Stimulated activated CD4-positive, alpha-beta T cell treated with anti-CD3 and anti-CD28 coated beads, Interleukin-2, amount 100 ng/mL, for 24 hours (primary cell): ENCODE measurements at regions not wholly inside any gene's neighbourhood (a gene's known extent, or its start where the extent isn't known, plus 50 kb on each side); places are given as distances from the start of the nearest gene placed in this dataset.
"Not testable (repeated sequence)": the region's sequence is repeated elsewhere in the genome, so short reads cannot be mapped to it uniquely, and the experiment has no call there.

ENCODE experiments used
- DNase-seq, 2 donors: peaks; one replicate each; pipeline ENCODE4 v3.0.0-alpha.2; 2020

DNA sequence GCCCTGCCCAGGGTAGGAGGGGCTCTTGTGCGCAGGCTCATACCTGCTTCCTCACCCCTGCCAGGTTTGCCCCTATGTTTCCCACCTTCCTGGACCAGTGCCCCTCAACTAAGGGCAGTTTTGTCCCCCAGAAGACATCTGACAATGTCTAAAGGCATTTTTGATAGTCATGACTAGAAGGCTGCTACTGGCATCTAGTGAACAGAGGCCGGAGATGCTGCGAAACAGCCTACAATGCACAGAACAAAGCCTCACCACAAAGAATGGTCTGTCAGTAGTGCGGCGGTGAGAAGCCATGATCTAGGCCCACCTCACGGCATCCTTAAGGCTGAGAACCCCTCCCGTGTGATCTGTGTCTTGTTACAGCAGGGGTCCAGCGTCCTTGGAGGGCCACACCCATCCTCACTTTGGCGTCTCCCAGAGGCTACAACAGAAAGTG, 96.0 kb downstream of the TMEM17 start:
- DNase-seq, result no peak

DNA sequence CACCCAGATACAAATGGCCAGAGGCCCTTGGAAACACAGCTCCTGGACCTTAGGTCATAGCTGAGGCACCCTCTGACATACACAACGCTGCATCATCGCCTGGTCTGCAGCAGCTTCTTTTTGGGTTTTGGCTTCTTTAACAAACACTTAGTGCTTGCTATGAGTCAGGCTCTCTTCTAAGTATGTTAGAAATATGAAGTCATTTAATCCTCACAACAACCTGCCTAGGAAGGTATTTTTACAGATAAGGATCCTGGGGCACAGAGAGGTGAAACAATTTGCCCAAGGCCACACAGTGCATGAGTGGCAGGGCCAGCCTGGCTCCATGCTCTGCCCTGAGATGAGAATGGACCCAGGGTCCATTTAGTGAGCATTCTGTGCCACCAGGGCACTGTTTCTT, 96.6 kb downstream of the TMEM17 start:
- DNase-seq, result no peak

DNA sequence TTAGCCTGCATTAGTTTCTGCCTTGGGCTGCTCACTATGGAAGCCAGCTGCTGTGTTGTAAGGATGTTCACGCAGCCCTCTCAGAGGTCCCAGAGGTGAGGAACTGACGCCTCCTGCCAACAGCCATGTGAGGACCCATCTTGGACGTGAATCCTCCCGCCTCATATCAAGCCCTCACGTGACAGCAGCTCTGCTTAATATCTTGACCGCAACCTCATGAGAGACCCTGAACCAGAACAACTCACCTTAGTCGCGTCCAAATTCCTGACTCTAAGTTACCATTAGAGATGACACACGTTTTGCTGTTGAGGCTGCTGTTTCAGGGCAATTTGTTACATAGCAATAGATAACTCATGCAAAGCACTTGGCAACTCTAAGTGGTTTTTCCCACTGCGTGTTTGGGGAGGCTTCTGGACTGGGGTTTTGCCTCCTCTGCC, 97.7 kb downstream of the TMEM17 start:
- DNase-seq, result no peak

DNA sequence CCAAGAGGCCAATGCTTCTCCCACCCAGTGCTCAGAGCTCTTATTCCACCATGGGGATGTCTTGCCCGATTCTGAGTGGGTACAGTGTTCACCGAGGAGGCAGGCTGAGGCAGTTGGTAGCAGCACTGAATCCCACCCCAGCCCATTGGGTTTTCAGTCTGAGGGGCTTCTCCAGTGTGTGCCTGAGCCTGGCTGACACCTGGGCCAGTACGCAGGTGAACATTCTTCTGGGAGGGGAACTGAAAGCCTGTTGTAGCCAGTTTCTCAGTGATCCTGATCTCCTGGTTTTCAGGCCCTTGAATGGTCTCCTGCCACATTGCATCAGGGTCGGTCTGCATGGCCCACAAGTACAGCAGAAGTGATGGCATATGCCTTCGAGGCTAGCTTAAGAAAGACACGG, 98.2 kb downstream of the TMEM17 start:
- DNase-seq, result no peak

DNA sequence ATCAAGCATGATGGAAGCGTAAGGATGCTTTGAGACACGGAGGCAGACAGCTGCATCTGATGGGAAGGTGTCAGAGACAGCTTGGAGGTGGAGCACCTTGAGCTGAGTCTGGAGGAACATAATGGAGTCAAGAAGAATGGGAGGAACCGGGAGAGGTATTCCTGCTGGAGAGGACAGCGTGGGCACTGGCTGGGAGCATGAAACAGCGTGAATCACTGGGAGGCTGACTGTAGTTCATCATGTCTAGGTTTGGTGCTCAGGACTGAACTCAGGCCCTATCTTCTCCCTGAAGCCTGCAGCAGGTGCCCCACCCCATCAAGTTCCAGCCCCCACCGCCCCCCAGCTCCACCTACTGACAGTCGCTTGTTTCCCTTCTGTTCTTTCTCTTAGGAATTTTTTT, 98.6 kb downstream of the TMEM17 start:
- no peak for DNase-seq

DNA sequence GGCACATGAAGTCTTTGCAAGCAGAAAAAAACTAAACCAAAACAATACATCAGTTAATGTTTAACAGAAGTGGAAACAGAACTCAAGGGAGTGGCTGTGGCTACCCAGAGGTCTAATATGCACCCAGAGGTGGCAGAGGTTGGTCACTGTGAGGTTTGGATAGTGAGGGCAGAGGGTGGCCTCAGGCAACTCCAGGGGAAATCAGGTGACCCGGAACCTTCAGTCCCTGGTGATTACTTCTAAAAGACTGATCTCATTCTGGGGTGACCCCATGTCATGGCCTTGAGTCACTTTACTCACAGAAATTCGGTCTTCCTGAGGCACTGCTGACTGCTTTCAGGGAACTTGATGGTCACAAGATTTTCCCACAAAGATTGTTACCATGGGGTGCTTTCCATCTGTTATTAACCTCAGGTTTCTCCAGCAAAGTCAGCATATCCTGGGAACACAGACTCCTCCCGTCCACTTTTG, 99.4 kb downstream of the TMEM17 start:
- no peak for DNase-seq

DNA sequence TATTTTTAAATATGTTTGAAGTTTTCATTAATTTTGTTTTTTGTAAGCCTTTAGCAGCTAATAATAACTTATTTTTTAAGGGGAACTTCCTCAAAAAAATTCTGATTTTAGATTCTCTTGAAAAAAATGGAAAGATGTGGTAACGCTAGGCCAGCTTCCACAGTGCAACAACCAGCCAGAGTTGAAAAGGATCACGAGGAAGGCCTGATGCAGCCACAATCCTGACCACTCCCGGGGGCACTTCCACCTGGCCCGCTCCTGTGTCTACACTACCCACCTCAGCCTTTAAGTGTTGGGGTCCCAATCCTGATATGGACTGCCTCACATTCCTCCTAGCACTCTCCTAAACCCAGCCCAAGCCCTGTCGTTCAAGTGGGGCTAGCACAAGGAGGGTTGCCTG, 101.1 kb downstream of the TMEM17 start:
- no peak for DNase-seq

DNA sequence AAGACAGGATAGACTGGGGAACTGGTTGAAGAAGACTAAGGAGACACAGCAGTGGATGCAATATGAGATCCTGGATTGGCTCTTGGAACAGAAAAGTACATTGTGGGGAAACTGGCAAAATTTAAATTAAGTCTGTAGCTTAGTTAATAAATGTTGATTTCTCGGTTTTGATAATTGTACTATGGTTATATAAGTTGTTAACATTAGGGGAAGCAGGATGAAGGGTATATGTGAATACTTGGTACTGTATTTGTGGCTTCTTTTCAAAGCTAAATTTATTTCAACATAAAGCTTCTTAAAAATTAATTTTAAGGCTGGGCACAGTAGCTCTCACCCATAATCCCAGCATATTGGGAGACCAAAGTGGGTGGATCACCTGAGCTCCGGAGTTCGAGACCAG, 103.8 kb downstream of the TMEM17 start:
- no peak for DNase-seq

DNA sequence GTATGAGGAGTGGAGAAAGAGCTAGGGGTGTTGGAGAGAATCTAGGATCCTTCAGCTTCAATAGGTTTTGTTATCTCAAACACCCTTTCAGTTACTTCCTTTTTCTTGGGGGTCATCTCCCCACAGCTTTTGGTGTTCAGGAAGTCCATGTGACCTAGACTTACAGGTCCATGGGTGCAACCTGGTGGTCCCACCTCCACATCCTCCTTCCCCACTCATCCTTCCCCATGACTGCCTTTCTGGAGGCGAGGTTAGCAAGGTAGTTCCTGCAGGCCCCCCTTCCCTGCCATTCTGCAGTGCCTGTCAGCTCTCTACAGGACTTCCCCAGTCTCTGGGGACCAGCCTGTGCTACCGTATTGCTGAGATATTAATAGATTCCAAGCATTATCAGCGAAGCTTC, 107.6 kb downstream of the TMEM17 start:
- no peak for DNase-seq

DNA sequence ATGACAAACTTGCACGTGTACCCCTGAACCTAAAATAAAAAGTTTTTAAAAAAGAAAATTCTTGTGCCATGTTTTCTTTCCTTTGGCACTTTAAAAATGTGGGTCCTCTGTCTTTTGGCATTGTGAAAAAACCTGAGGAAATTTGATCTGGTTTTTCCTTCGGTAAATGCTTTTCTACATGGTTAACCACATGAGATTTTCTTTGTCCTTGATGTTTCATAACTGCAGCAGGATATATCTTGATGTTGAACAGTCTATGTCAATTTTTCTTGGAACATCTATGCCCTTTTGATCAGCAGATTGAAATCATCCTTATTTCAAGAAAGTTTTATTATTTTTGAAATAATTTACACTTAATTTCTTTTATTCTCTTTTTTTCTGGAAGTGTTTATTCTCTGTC, 109.1 kb downstream of the TMEM17 start:
- DNase-seq, result no peak

DNA sequence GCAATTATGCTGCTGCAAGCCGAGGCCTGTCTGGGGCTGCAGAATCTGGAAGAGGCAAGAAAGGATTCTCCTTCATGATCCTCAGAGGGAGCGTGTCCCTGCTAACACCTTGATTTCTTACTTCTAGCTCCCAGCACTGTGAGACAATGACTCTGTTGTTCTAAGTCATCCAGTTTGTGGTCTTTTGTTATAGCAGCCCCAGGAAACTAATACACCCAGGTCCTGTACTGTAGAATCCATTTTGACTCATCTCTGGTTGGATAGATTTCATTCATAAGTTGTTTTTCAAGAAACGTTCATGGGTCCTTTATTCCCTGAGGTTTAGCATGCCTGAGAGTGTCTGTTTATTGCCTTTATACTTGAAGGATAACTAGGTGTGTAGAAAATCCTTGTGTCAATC, 112.7 kb downstream of the TMEM17 start:
- no peak for DNase-seq

DNA sequence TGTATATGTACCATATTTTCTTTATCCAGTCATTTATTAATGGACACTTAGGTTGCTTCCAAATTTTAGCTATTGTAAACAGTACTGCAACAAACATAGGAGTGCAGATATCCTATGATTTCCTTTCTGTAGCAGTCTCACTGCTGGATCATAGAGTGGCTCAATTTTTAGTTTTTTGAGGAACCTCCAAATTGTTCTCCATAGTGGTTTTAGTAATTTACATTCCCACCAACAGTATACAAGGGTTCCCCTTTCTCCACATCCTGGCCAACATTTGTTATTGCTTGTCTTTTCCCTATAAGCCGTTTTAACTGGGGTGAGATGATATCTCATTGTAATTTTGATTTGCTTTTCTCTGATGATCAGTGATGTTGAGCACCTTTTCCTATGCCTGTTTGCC, 114.3 kb downstream of the TMEM17 start:
- no peak for DNase-seq

DNA sequence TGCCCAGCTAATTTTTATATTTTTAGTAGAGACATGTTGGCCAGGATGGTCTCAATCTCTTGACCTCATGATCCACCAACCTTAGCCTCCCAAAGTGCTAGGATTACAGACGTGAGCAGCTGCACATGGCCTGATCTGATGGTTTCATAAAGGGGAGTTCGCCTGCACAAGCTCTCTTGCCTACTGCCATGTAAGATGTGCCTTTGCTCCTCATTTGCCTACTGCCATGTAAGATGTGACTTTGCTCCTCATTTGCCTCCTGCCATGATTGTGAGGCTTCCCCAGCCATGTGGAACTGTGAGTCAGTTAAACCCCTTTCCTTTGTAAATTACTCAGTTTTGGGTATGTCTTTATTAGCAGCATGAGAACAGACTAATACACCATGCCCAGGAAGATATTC, 119.6 kb downstream of the TMEM17 start:
- not testable (repeated sequence) for DNase-seq

DNA sequence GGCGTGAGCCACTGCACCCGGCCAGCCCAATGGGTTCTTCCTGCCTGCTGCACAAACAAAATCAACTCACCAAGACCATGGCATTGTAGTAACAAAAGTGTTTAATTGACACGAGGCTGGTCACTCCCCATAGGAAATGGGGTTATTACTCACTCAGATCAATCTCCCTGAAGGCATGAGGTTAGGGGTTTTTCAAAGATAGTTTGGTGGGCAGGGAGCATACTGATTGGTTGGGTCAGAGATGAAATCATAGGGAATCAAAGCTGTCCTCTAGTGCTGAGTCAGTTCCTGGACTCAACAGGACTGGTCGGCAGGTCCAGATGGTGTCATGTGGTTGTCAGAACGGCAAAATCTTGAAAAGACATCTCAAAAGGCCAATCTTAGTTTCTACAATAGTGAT, 122.1 kb downstream of the TMEM17 start:
- no peak for DNase-seq

DNA sequence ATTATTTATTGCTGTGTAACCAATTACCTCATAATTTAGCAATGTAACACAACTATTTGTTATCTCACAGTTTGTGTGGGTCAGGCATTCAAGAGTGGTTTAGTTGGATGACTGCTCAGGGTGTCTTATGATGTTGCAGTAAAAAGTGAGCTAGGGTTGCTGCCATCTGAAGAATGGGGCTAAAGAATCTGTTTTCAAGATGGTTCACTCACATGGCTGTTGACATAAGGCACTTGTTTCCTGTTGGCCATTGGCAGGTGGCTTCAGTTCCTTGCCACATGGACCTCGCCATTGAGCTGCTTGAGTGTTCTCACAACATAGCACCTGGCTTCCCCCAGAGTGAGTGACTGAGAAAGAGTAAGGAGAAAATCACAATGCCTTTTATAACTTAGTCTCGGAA, 123.2 kb downstream of the TMEM17 start:
- DNase-seq, result no peak

DNA sequence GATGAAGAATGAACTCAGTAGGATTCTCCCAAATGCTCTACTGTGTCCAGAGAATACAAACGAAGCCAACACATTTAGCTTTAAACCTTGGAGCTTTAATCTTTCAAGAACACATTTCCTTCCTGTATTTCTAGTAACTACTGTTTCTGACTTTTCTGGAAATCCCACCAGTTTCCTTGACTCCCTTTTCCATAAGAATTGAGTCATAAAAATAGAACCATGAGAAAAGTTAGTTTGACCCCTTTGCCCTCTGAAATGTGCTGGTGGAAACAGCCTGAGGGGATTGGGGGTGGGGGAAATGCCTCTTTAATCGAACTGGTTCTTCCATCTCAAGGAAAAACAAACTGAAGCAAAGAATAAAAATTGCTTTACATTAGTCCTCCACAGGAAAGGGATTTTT, 123.9 kb downstream of the TMEM17 start:
- no peak for DNase-seq

DNA sequence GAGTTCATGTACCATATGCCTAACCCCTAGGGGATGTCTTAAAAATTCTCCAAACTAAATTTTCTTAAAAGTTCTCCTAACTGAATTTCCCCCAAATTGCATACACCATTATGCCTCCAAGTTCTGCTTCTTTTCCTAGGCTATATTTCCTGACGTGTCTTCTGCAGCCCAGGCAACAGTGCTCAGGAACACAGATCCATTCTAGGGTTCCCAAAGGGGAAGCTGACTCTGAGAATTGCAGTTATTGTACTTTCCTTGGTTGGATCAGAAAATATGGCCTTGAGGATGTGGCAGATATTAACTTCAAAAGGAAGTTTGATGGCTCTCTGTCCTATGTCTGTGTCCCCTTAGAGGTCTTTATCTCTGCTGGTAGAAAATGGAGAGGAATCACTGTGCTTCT, 124.3 kb downstream of the TMEM17 start:
- no peak for DNase-seq

DNA sequence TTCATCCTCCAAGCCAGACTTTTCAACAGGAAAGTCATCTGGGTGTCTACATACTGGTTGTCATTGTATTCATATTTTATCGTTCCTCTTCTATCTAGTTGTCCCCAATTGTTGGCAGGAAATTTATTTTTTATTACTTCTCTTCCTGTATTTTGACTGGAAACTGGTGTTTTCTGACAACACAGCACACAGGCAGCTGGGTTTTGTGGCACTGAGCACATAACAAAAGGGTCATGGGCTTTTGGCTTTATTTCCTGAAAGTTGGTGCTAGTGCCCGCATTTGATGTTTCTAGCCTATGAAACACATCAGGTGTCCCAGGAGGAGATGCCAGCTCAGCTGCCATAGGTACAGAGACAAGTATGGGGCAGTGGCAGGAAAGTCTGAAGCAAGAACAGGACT, 126.4 kb downstream of the TMEM17 start:
- DNase-seq, result no peak

DNA sequence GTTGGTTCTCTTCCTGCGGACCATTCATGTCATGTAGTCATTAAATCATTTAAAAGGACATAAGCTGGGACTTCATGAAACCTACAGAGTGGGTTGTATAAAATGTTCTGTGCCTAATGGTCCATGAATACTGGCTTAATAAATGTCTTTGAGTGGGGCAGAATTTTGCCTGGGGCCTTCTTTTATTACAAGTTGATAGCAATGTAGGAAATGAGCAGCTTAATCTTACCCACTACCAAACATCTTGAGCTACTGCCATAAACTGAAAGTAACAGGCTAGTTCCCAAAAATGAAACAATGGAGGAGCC, 130.9 kb downstream of the TMEM17 start:
- DNase-seq, result no peak

DNA sequence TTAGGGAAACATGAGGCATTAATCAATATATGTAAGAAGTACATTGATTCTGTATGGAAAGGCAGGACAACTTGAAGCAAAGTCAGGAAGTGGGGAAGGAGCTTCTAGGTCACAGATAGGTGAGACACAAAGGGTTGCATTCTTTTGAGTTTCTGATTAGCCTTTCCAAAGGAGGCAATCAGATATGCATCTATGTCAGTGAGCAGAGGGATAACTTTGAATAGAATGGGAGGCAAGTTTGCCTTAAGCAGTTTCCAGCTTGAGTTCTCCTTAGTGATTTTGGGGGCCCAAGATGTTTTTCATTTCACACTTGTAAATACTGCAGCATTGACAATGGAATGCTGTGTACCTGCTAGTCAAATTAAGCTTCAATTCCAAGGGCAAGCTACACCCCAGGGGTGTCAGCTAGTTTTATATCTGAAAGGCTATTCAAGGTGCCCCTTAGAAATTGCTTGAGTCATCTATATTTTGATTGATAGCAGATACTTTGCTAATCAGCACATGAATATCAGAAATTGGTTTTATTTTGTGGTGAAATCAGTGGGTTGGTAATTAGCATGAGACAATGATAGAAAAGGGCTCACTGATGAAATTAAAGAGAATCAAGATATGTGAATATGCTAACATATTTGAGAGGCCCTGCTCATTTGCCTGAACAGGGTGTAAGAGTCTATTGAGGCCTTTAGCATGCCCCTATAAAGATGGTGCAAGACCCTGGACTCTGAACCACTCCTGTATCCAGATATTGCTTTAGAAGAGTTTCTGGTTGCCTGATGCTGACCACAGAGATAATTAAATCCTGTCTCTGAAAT, 131.5 kb downstream of the TMEM17 start:
- no peak for DNase-seq

DNA sequence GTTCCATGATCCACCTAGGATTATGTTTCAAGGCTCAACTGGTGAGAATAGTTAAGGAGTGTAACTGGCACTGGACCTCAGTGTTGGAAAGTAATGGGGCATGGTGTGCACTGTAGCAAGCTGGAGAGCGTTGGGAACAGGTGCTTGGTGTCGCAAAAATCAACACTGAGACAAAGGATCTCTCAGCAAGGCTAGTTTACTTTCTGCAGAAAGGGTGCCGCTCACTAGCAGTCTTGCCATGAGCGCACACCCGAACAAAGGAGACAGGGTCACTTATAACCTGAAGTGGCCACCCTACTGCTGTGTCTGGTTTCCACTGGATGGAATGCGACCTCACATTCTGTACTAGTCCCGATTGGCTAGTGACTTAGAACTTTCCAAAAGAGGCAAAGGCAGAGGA, 133.2 kb downstream of the TMEM17 start:
- DNase-seq, result no peak

DNA sequence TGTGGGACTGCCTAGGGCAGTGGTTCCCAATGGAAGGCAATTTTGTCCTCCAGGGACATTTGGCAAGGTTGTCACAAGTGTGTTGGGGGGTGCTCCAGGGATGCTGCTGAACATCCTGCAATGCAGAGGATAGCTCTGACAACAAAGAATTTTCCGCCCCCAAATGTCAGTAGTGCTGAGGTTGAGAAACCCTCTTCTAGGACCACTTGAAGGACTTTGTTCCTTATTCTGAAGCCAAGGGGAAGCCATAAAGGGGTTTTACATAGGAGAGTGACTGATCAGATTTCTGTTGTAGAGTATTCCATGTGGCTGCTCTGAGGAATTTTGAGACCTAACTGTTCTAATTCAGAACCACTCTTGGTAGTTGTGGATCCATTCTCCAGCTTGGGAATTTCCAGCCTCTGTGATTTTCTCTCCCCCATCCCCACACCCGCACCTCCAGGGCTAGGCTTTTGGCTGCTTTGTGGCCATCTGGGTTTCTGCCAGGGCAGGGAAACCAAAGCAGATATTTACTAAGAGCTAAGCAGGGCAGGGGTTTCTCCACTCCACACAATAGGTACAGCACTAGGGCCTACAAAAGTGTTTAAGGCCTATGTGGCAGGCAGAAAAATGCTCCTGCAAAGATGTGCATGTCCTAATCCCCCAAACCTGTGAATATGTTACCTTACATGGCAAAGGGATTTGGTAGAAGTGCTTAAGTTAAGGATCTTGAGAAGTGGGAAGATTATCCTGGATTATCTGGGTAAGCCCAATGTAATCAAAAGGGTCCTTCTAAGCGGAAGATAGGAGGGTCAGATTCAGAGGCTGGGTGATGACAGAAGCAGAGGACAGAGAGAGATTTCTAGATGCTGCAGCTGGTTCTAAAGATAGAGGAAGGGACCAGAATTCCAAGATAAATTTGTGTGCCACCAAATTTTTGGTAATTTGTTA, 135.4 kb downstream of the TMEM17 start:
- DNase-seq, result no peak

DNA sequence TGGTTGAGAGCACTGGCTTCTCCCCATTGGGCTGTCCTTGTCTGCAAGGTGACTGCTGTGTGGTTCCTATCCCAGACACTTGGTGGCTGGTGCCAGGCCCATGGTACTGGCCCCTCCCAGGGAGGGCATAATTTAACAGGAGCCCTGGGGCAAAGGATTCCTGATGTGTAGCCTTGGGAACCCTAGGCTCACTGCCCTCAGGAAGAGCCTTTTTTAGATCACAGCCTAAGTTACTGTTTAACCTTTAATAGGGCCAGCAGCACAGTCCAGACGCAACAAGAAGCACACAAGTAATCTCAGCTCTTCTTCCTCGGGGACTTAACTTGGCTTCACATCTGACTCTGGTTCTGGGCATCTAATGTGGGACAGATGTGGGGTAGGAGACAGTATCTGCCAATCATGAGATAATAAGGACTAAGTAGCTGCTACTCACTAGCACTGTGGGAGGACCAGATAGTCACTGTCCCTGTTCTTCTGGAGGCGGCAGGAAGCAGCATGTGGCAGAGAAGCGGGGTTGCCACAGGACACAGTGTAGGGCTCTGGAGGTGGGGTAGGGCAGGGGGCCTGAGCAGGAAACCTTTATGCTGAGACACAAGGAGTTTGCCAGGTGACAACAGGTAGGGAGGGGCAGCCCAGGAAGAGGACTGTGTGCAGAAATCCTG, 136.3 kb downstream of the TMEM17 start:
- no peak for DNase-seq
